ENCODE measurements at regions not wholly inside any gene's neighbourhood (a gene's known extent, or its start where the extent isn't known, plus 50 kb on each side); places are given as distances from the start of the nearest gene placed in this dataset.
A peak's percentile ranks its signal among the peaks of the same experiment; 100 is the strongest.
"Not testable (repeated sequence)": the region's sequence is repeated elsewhere in the genome, so short reads cannot be mapped to it uniquely, and the experiment has no call there.

- Histone ChIP-seq H3K27ac (ENCODE audit: low read depth, low read length) (no peak overlapping the region), H3K4me3 (ENCODE audit: low read length) (no peak overlapping the region), H3K4me1 (ENCODE audit: control insufficient read depth, insufficient read depth, low read length) (no peaks in the 10 kb centered on the region), H3K27me3 (ENCODE audit: control insufficient read depth, insufficient read depth, low read length) (no peaks in the 10 kb centered on the region), H3K36me3 (ENCODE audit: control insufficient read depth, insufficient read depth, low read length) (peaks cover 1% of the 10 kb centered on the region), H3K9ac (ENCODE audit: low read length) (no peak overlapping the region)
These were observed 92.1 kb upstream of the GRK3 start for GRCh38 chr22:25472382-25472781.

GRCh38 chr22:25475257-25476022 lies 89.0 kb upstream of the GRK3 start:
- Histone ChIP-seq H3K4me3 (ENCODE audit: low read length) (no peak overlapping the region), H3K27me3 (ENCODE audit: control insufficient read depth, insufficient read depth, low read length) (no peaks in the 10 kb centered on the region), H3K27ac (ENCODE audit: low read depth, low read length) (peak overlapping the region; percentile 42), H3K9ac (ENCODE audit: low read length) (no peak overlapping the region), H3K36me3 (ENCODE audit: control insufficient read depth, insufficient read depth, low read length) (peaks cover 3% of the 10 kb centered on the region), H3K4me1 (ENCODE audit: control insufficient read depth, insufficient read depth, low read length) (no peaks in the 10 kb centered on the region)

- H3K36me3 ChIP-seq (ENCODE audit: control insufficient read depth, insufficient read depth, low read length) = peaks cover 3% of the 10 kb centered on the region
- H3K27ac ChIP-seq (ENCODE audit: low read depth, low read length) = no peak overlapping the region
- H3K4me1 ChIP-seq (ENCODE audit: control insufficient read depth, insufficient read depth, low read length) = no peaks in the 10 kb centered on the region
- no peaks in the 10 kb centered on the region for H3K27me3 ChIP-seq (ENCODE audit: control insufficient read depth, insufficient read depth, low read length)
- no peak overlapping the region for H3K9ac ChIP-seq (ENCODE audit: low read length)
- no peak overlapping the region for H3K4me3 ChIP-seq (ENCODE audit: low read length)
These were observed 87.1 kb upstream of the GRK3 start for GRCh38 chr22:25477358-25477757.

- no peak overlapping the region for H3K9ac ChIP-seq (ENCODE audit: low read length)
- no peak overlapping the region for H3K4me3 ChIP-seq (ENCODE audit: low read length)
- peaks cover 5% of the 10 kb centered on the region for H3K4me1 ChIP-seq (ENCODE audit: control insufficient read depth, insufficient read depth, low read length)
- H3K36me3 ChIP-seq (ENCODE audit: control insufficient read depth, insufficient read depth, low read length) = peaks cover 3% of the 10 kb centered on the region
- H3K27ac ChIP-seq (ENCODE audit: low read depth, low read length) = no peak overlapping the region
- H3K27me3 ChIP-seq (ENCODE audit: control insufficient read depth, insufficient read depth, low read length) = no peaks in the 10 kb centered on the region
These were observed 86.4 kb upstream of the GRK3 start for GRCh38 chr22:25478111-25478510.

- H3K4me1 ChIP-seq (ENCODE audit: control insufficient read depth, insufficient read depth, low read length) = peaks cover 8% of the 10 kb centered on the region
- no peak overlapping the region for H3K4me3 ChIP-seq (ENCODE audit: low read length)
- no peak overlapping the region for H3K9ac ChIP-seq (ENCODE audit: low read length)
- H3K27me3 ChIP-seq (ENCODE audit: control insufficient read depth, insufficient read depth, low read length) = no peaks in the 10 kb centered on the region
- peaks cover 3% of the 10 kb centered on the region for H3K36me3 ChIP-seq (ENCODE audit: control insufficient read depth, insufficient read depth, low read length)
- no peak overlapping the region for H3K27ac ChIP-seq (ENCODE audit: low read depth, low read length)
These were observed 85.9 kb upstream of the GRK3 start for GRCh38 chr22:25478528-25478927.

- not testable (repeated sequence) for H3K27ac ChIP-seq (ENCODE audit: low read depth, low read length); H3K36me3 ChIP-seq (ENCODE audit: control insufficient read depth, insufficient read depth, low read length); H3K9ac ChIP-seq (ENCODE audit: low read length); H3K4me3 ChIP-seq (ENCODE audit: low read length); H3K27me3 ChIP-seq (ENCODE audit: control insufficient read depth, insufficient read depth, low read length)
- peaks cover 12% of the 10 kb centered on the region for H3K4me1 ChIP-seq (ENCODE audit: control insufficient read depth, insufficient read depth, low read length)
These were observed 83.6 kb upstream of the GRK3 start for GRCh38 chr22:25480868-25481267.

GRCh38 chr22:25482091-25482760 lies 82.2 kb upstream of the GRK3 start:
- Histone ChIP-seq H3K36me3 (ENCODE audit: control insufficient read depth, insufficient read depth, low read length) (peaks cover 3% of the 10 kb centered on the region), H3K9ac (ENCODE audit: low read length) (no peak overlapping the region), H3K27me3 (ENCODE audit: control insufficient read depth, insufficient read depth, low read length) (no peaks in the 10 kb centered on the region), H3K27ac (ENCODE audit: low read depth, low read length) (no peak overlapping the region), H3K4me1 (ENCODE audit: control insufficient read depth, insufficient read depth, low read length) (peaks cover 12% of the 10 kb centered on the region), H3K4me3 (ENCODE audit: low read length) (no peak overlapping the region)

- peak overlapping the region; percentile 30 for H3K27ac ChIP-seq (ENCODE audit: low read depth, low read length)
- H3K36me3 ChIP-seq (ENCODE audit: control insufficient read depth, insufficient read depth, low read length) = no peaks in the 10 kb centered on the region
- H3K9ac ChIP-seq (ENCODE audit: low read length) = no peak overlapping the region
These were observed 81.4 kb upstream of the GRK3 start for GRCh38 chr22:25482868-25483639.

GRCh38 chr22:25483931-25484330 lies 80.5 kb upstream of the GRK3 start:
- Histone ChIP-seq H3K27me3 (ENCODE audit: control insufficient read depth, insufficient read depth, low read length) (no peaks in the 10 kb centered on the region), H3K4me1 (ENCODE audit: control insufficient read depth, insufficient read depth, low read length) (peaks cover 19% of the 10 kb centered on the region), H3K9ac (ENCODE audit: low read length) (no peak overlapping the region), H3K4me3 (ENCODE audit: low read length) (no peak overlapping the region), H3K36me3 (ENCODE audit: control insufficient read depth, insufficient read depth, low read length) (no peaks in the 10 kb centered on the region), H3K27ac (ENCODE audit: low read depth, low read length) (peak overlapping the region; percentile 4)

More at GRCh38 chr22:25482868-25483639, 81.4 kb upstream of the GRK3 start:
- Histone ChIP-seq H3K4me1 (ENCODE audit: control insufficient read depth, insufficient read depth, low read length) (peaks cover 13% of the 10 kb centered on the region), H3K27me3 (ENCODE audit: control insufficient read depth, insufficient read depth, low read length) (no peaks in the 10 kb centered on the region), H3K4me3 (ENCODE audit: low read length) (no peak overlapping the region)

- Histone ChIP-seq H3K4me3 (ENCODE audit: low read length) (no peak overlapping the region), H3K4me1 (ENCODE audit: control insufficient read depth, insufficient read depth, low read length) (peaks cover 19% of the 10 kb centered on the region), H3K36me3 (ENCODE audit: control insufficient read depth, insufficient read depth, low read length) (peaks cover under 1% of the 10 kb centered on the region), H3K9ac (ENCODE audit: low read length) (no peak overlapping the region), H3K27me3 (ENCODE audit: control insufficient read depth, insufficient read depth, low read length) (no peaks in the 10 kb centered on the region), H3K27ac (ENCODE audit: low read depth, low read length) (no peak overlapping the region)
These were observed 79.8 kb upstream of the GRK3 start for GRCh38 chr22:25484521-25485315.

GRCh38 chr22:25485626-25486545 lies 78.6 kb upstream of the GRK3 start:
- no peaks in the 10 kb centered on the region for H3K27me3 ChIP-seq (ENCODE audit: control insufficient read depth, insufficient read depth, low read length)
- H3K9ac ChIP-seq (ENCODE audit: low read length) = no peak overlapping the region
- no peak overlapping the region for H3K27ac ChIP-seq (ENCODE audit: low read depth, low read length)
- no peak overlapping the region for H3K4me3 ChIP-seq (ENCODE audit: low read length)
- peaks cover 2% of the 10 kb centered on the region for H3K36me3 ChIP-seq (ENCODE audit: control insufficient read depth, insufficient read depth, low read length)
- peaks cover 19% of the 10 kb centered on the region for H3K4me1 ChIP-seq (ENCODE audit: control insufficient read depth, insufficient read depth, low read length)
